Right ventricle myocardium superior (tissue), 1 donor: ENCODE measurements at regions not wholly inside any gene's neighbourhood (a gene's known extent, or its start where the extent isn't known, plus 50 kb on each side); places are given as distances from the start of the nearest gene placed in this dataset.

ENCODE experiments used
- ATAC-seq: fragments of 200-7000 bp; cut with Tn5 transposase; one replicate; pipeline ENCODE4 v1.9.1; 2020; ENCODE audit warnings: mild to moderate bottlenecking; ENCODE audit not compliant: poor library complexity
- DNase-seq: peaks from one replicate; pipeline ENCODE4 v3.0.0-alpha.2; 2020
- intact Hi-C: fragments of 100-400 bp; cut with DNase I; formaldehyde crosslinking; loops from one replicate; pipeline ENCODE4 v1.11.2; 2022
- donor health status: DM: no; HTN: yes; CAD: no; lungs with severe emphysema.

DNA sequence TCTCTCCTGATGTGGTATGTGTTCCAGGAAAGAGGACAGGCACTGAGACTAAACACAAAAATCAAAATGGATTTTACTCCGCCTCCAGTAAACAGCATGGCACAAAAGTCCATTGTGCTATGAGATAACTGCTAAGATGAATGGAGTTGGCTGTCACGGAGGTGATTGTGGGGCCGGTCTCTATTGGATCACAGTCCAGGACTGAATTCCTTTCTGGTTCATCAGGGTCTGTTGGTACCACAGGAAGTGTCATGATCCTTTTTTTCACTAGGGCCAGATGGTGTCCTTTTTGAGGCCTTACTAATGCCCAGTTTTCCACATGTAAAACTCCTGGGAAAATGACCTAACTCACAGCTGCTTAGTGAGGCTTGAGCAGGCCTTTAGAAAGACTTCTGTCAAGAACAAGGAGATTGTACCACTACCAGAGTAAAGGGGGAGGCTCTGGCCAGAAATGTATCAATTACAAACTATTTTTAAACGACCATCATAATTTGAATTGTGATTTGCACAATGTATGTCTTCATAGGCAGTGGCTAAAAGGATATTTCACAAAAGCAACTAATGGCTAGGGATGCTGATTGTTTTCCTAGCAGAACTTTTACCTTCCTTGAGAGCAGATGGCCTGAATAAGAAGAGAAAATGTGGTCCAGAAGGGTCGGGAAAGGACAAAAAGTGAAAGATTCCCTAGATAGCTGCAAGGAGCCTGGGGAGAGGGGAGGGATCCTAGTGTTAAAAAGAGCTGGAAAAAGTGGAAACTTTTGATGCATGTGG, 192.2 kb upstream of the POU3F2 start:
- DNase-seq (no peak), ATAC-seq (no peak)
- intact Hi-C loops: no loop called here

DNA sequence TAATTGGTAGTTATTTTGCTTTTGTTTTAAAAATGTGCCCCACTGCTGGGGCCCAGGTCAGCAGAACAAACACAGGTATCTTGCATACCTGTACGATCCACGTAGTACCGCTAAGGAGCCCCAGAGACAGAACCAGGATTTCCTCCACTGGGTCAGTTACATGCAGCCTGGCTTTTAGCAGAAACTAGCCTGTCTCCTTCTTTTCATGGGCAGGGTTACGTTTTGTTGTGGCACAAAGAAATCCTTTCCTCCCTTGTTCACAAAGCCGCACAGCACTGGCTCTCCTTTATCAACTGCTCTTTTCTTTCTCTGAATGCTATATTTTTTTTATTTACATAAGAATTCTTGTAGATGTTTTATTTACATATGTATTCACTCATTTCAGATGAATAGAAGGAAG, 190.3 kb upstream of the POU3F2 start:
- intact Hi-C loops: no loop called here
- DNase-seq (no peak), ATAC-seq (no peak)

DNA sequence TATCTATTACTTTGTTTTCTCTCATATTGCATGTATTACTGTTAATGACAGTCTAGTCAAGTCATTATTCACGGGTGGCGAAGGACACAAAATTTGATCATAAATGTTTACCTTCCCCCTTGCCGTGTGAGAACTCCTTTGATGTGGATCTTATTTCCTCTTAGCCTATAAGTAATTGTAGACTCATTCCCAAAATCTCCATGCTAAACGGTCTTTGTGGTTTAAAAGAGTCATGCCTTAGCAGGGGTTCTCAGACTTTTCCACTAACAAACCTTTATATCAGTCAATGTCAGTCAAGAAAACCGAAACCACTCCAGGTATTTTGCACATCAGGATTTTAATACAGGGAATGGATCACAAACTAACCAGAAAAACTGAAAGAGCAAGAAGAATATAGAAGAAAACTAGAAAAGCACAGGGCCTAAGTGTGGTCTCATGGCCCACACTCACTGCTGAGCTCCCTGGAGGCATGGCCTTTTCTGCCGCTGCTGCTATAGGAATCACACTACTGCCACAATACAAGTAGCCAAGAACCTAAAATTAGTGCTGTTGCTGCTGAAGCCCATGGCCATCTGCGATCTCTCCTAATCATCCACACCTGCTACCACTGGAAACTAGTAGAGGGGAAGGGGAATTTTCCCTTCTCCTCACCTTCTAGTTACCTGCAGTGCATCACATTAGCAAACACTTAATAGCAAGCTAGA, 186.0 kb upstream of the POU3F2 start:
- intact Hi-C loops: no loop called here
- ATAC-seq: no peak
- DNase-seq: no peak

DNA sequence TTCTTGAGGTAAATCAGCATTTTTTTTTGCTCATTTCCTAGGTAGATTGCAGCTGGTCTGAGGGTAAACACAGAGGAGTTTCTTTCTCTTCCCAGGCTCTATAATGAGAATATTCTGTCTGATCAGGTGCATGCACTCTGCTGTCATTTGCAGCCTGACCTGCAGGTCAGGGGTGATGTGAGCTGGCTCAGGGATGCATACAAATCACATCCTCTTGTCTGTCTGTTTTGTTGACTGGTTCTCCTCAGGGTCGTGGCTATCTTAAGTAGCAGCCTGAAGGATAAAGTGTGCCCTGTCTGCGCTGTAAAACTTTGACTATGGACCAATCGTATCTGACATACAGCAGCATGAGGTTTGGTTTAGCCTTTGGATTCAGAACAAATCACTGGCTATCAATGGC, 183.4 kb upstream of the POU3F2 start:
- DNase-seq: no peak
- no peak for ATAC-seq
- intact Hi-C loops: no loop called here

DNA sequence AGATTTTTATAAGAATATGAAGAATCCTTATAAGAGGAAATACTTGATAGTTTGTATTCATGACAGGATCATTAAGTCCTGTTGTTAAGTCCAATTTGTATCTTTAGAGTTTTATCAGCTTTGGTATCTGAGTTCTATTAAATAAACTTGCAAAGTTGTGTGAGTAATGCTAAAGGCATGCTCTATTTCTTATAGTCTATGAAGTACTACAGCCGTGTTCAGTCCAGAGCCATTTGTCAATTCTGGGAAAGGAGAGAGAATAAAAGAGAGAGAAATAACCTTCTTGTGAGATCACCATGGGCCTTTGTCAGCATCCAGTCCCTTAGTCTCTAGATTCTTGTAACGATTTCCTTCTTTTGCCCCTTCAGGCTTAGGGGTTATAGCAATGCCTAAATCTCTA, 181.2 kb upstream of the POU3F2 start:
- intact Hi-C loops: no loop called here
- no peak for DNase-seq
- no peak for ATAC-seq

DNA sequence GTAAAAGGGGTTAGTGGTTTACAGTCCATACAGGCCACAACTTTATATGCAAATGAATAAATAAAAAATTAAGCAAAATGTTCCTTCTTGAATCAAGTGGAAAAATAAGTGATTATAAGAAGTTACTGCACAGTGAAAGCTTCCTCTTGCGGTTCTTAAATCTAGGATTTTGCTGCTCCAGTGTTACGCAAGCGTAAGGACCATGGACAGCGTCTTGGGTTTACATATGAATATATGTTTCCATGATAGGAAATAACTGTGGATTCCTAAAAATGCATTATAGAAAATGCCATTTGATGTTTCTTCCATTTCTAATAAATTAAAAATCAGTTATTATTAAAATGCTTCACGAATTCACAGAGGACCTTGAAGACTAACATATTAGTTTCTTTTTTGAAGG, 176.6 kb upstream of the POU3F2 start:
- DNase-seq (no peak), ATAC-seq (no peak)
- intact Hi-C loops: no loop called here

DNA sequence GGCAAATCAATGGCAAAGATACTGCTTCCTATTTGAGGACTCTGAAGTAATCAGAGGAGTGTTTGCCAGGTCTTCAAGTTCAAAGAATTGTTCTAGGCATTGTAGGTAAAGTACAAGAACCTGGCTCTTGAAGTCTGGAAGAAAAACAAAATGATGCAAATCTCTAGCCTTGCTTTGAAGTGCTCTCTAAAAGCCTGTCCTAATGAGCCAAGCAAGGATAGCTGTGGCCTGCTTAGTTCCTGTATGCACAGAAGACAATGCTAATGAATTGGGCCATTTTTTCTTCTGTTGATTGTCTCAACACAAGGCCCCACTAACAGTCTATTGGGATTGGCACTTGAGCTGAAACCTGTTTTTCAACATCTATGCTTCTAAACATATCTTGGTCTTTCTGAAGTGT, 165.0 kb upstream of the POU3F2 start:
- ATAC-seq: no peak
- DNase-seq: no peak
- intact Hi-C loops: no loop called here

DNA sequence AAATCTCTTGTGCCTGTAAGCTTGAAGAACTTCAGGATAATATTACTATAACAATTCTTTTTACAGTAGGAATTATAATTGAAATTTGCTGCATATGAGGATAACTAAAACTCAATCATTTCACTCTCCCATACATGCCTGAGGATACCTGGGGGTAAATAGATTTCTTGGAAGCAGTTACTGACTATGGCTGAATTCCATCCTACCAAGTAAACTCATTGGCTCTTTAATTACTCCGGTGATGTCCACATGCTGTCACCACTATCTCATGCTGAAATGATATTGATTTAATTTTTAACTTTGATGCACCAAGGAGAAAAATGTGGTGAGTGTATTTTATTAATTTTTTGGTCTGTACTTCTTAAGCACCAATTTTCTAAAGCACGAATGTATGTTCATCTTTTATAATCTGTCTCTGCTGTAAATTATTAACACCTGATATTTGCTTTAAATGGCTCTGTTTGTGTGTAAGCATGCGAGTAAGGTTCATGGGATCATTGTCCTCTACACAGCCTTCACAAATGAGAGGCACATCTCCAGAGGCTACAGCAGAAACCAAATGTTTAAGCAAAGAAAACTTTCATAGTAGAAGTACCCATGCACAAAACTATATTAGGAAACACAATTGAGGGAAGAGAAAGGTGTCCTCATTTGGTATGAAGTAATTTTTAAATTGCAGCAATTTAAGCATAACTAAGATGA, 164.2 kb upstream of the POU3F2 start:
- ATAC-seq: no peak
- intact Hi-C loops: no loop called here
- DNase-seq: no peak

DNA sequence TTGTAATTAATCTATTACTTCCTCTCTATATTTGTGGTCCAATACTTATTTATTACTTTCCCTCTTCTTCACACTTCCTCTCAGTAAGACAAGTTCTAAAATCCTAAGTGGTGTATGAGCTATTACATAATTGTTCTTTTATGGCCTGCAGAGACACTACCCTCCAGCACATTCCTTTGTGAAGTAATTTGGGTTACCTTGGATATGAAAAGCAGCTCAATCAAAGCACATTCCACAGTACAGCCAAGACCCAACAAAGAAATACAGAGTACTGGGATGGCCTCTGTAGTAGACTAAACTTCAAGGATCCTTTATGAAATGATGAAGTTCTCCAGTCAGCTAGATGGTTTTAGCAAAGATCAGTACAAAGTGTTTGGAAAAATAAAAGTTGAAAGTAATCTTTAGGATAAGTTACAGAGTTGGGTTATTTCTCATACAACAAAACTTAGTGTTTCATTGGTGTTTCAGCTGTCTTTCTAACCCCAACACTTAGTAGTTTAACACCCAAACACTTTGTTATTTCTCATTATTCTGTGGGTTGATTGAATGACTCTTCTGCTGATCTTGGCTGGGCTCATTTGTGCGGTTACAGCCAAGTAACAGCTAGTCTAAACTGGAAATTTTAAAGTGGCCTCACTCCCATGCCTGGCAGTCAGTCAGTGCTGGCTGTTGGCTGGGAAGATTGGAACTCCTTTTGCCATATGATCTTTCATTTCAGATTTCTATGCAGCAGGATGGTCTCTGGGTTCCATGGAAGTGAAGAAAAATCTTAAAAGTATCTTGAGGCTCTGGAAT, 161.5 kb upstream of the POU3F2 start:
- intact Hi-C loops: no loop called here
- ATAC-seq (no peak), DNase-seq (no peak)

DNA sequence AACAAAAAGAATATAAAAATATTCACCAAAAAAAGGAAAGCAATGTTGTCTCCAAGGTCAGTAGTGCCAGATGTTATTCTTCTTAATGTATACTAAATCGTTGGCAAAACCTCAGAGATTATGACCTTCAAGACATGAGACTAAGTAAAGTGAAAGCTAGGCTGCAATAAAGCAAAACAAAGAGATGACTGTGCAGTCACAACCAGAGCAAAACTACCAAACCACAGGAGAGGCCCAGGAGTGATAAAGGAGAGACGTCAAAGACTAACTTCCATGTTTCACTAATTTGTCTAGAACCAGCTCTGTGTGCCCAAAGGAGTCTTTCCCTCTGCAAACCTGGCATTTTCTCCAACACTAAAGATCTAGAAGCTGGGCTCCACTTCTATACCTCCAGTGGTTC, 155.9 kb upstream of the POU3F2 start:
- DNase-seq (no peak), ATAC-seq (no peak)
- intact Hi-C loops: no loop called here

DNA sequence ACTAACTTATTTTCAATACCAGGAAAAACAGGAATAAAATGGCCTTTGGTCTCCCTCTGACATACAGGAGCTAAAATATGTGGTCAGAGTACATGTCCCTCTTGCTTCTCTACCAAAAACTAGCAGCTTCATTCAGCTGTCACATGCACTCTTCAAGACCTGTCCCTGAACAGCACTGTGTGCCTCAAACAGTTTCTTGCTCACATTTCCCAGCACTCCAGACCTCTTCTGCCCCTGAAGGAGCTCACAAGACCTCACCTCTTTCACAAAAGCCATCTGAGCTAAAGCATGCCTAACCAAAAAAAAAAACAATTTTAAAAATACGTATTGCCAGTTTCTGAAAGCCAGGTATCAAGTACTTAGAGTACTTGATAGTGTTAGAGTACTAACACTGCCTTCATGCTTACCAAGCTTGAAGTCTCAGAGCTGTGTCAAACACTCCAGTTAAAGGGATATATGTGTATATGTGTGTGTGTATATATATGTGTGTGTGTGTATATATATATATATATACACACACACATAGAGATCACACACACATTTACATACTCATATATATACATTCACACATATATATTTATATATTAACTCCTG, 148.3 kb upstream of the POU3F2 start:
- intact Hi-C loops: no loop called here
- ATAC-seq (no peak), DNase-seq (no peak)

DNA sequence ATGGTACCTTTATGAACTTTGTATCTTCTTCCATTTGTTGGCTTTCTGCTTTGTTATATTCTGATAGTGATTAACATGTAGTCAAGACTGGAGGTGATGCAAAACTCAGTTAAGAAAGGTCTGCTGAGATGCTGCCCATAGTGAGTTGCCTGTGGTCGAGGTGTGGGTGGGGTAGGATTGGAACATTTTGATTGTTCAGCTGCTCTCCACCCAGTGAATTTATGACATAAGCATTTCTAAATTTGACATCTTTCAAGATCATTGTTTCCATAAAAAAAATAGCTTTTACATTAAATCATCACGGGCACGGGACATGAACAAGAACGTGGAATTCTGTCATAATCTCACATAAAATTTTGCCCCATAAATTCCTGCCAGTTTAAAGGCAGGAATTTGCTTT, 146.6 kb upstream of the POU3F2 start:
- ATAC-seq (no peak), DNase-seq (no peak)
- intact Hi-C loops: no loop called here

DNA sequence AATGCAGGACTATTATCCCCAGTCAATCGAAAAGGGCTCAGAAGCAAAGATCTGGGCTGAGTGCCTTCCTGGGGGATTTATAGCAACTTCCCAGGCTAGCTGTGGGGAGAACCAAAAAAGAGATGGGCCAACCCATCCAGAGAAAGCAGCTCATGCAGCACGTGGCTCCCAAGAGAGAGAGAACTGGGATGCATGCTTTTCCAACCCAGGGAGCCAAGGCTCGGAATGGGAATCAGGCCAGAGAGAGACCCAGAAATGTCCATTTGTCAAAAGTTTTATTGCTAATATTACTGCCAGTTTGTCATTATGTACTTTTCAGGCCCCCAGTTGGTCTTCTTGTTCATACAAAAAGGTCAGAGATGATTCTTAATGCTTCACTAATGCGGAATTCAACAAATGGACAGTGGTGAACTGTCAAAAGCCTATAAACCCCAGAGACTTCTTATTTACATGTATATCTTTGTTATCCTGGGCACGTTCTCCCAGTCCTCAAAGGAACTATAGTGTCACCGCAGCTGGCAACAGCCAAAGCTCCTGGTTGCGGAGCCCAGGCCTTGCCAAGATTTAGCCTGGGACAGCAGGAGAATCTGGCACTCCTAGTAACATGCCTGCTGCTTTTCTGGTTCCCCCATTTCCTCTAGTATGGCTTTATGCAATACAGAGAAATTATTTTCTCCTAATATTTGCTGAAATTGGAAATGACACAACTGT, 139.1 kb upstream of the POU3F2 start:
- intact Hi-C loops: no loop called here
- no peak for ATAC-seq
- DNase-seq: no peak

DNA sequence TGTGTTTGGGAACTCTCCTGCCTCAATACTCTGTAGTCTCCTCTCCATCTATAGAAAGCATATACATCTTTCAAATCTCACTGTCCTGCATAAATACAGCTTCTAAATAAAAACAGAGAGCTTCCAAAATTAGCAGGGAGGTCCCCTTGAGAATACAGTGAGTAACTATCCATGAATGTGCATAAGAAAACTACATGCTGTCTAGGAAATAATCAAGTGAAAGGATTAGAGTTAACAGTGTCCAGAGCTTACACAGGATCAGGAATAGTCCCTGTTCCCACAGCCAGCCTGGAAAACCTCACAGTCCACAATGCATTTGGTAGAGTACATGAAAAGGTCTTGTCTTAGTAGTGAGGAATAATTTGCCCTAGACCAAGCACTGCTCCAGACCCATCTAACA, 123.0 kb upstream of the POU3F2 start:
- DNase-seq (no peak), ATAC-seq (no peak)
- intact Hi-C loops: no loop called here

DNA sequence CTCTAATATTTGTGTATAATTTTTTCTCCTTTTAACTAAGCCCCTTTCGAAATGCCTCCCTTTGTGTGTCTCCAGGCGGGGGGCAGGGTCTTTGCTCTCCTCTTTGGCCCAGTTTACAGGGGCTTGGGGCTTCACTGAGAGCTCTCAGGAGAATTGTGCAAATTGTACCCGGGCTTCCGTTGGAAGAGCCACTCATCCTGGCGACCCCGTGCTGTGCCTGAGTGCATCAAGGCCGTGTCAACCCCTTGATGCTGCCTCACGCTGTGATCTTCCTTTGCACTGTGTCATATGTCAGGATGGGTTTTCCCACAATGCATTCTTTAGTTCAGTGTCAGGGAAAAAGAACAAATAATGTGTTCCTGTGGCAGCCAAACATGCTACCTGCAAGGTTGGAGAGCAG, 118.0 kb upstream of the POU3F2 start:
- DNase-seq (no peak), ATAC-seq (no peak)
- intact Hi-C loops: no loop called here

DNA sequence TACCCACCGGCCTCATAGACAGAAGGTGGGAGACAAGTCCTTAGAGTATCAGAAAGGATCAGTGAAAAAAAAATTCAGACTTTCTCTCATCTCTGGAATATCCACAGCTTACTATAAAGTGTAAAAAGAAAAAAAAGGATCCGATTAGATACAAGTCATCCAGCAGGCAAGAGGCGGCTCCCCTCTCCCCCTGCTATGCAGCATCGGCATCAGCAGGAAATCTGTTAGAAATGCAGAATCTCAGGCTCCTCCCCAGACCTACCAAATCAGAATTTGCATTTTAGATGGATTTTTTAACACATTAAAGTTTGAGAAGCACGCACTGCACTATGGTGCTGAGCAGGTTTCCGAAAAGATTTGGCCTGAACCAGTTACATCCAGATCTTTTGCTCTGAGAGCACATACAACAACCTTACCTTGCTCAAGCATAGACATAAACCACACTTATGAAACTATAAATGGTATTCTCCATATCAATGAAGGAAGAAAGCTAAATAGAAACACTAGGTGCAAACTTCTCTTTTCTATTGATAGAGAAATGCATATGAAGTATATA, 117.0 kb upstream of the POU3F2 start:
- intact Hi-C loops: no loop called here
- DNase-seq (no peak), ATAC-seq (no peak)

DNA sequence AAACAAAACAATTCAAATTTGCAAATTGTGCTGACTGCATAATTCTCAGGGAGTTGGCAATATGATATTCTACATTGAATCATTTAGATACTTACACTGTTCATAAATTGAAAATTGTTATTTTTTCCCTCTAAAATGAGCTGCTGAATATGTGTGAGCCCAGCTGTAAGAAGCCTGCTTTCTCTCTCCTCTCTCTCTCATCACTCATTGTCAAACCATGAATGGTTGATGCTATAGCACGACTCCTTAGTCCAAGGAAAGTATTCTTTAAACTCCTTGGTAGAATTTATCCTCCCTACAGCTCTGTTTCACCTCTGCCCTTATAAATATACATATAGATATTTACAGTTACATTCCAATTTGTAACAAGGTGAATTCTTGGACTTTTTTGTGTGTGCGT, 116.4 kb upstream of the POU3F2 start:
- ATAC-seq: no peak
- intact Hi-C loops: no loop called here
- no peak for DNase-seq

DNA sequence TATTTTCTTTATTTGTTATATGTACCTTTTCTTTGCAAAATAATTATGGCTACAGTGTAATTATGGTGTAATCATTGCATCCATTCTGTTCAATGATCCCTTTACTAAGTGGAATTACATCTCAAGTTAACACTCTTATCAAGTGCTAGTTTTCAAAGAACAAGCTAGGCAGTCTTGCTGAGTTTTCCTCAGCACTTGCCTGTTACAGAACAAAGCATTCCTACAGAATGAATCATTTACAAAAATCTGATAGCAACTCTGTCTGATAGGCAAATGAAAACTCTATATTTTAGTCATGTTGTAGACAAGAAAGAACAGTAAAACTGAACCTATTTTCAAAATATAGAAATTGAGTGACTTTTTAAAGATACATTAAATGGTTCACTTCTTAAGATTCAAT, 109.8 kb upstream of the POU3F2 start:
- DNase-seq (no peak), ATAC-seq (no peak)
- intact Hi-C loops: no loop called here
